WERI-Rb-1 (cell line): ENCODE measurements at regions not wholly inside any gene's neighbourhood (a gene's known extent, or its start where the extent isn't known, plus 50 kb on each side); places are given as distances from the start of the nearest gene placed in this dataset.

Source experiments
- DNase-seq: peaks from one replicate; pipeline ENCODE4 v3.0.0-alpha.2; 2020
- H3K27ac ChIP-seq: fragments of 250-450 bp; sonication (Bioruptor Pico); 2 replicates; pipeline ENCODE4 v1.5.1; 2020; ENCODE audit warnings: mild to moderate bottlenecking, moderate library complexity
- H3K27me3 ChIP-seq: fragments of 250-450 bp; sonication (Bioruptor Pico); 2 replicates; pipeline ENCODE4 v1.5.1; 2021; ENCODE audit warnings: mild to moderate bottlenecking, low read depth, moderate library complexity; ENCODE audit not compliant: insufficient read depth, severe bottlenecking
- H3K36me3 ChIP-seq: fragments of 250-450 bp; sonication (Bioruptor Pico); 2 replicates; pipeline ENCODE4 v1.5.1; 2020; ENCODE audit warnings: mild to moderate bottlenecking, moderate library complexity
- H3K4me3 ChIP-seq: 2 replicates; pipeline ENCODE4 v1.5.1; 2011; ENCODE audit warnings: low read depth, mild to moderate bottlenecking, control low read depth, low read length
- H3K9me3 ChIP-seq: fragments of 250-450 bp; sonication (Bioruptor Pico); 2 replicates; pipeline ENCODE4 v1.5.1; 2021; ENCODE audit warnings: mild to moderate bottlenecking, moderate library complexity; ENCODE audit not compliant: severe bottlenecking
- CTCF ChIP-seq: IDR thresholded peaks from 2 replicates; pipeline ENCODE4 v1.5.1; 2011; ENCODE audit warnings: low read depth, mild to moderate bottlenecking, control low read depth, inconsistent platforms, low read length

GRCh38 chr3:82743196-82743595, 981.8 kb upstream of the GBE1 start:
- DNase-seq = no peak
- TF ChIP-seq CTCF = no peak
- Histone ChIP-seq H3K27me3 (no peaks in the 10 kb centered on the region), H3K9me3 (no peaks in the 10 kb centered on the region), H3K27ac (no peak overlapping the region), H3K4me3 (no peak overlapping the region), H3K36me3 (no peaks in the 10 kb centered on the region)

- DNase-seq = no peak
- Histone ChIP-seq H3K36me3 (no peaks in the 10 kb centered on the region), H3K27ac (no peak overlapping the region), H3K27me3 (no peaks in the 10 kb centered on the region), H3K4me3 (no peak overlapping the region), H3K9me3 (no peaks in the 10 kb centered on the region)
- no peak for TF ChIP-seq CTCF
Observed at GRCh38 chr3:82741346-82741745, 979.9 kb upstream of the GBE1 start.

- no peak for TF ChIP-seq CTCF
- H3K27ac ChIP-seq = no peak overlapping the region
- no peaks in the 10 kb centered on the region for H3K36me3 ChIP-seq
- no peak for DNase-seq
- no peaks in the 10 kb centered on the region for H3K27me3 ChIP-seq
- no peak overlapping the region for H3K4me3 ChIP-seq
- H3K9me3 ChIP-seq = no peaks in the 10 kb centered on the region
Observed at GRCh38 chr3:82739390-82739789, 977.9 kb upstream of the GBE1 start.

GRCh38 chr3:82736696-82737277, 975.3 kb upstream of the GBE1 start:
- Histone ChIP-seq H3K9me3 (no peaks in the 10 kb centered on the region), H3K27ac (no peak overlapping the region), H3K4me3 (no peak overlapping the region), H3K36me3 (no peaks in the 10 kb centered on the region), H3K27me3 (no peaks in the 10 kb centered on the region)
- TF ChIP-seq CTCF = no peak
- no peak for DNase-seq

- no peak for TF ChIP-seq CTCF
- DNase-seq = no peak
Observed at GRCh38 chr3:82715091-82715856, 953.8 kb upstream of the GBE1 start.

GRCh38 chr3:82707035-82707434, 945.6 kb upstream of the GBE1 start:
- H3K9me3 ChIP-seq = no peaks in the 10 kb centered on the region
- no peak for DNase-seq
- H3K4me3 ChIP-seq = no peak overlapping the region
- TF ChIP-seq CTCF = 0 out of 2 replicates have a peak, but pooled peaks have one; percentile 10
- H3K27me3 ChIP-seq = no peaks in the 10 kb centered on the region
- H3K27ac ChIP-seq = no peak overlapping the region
- no peaks in the 10 kb centered on the region for H3K36me3 ChIP-seq

More at GRCh38 chr3:82715091-82715856, 953.8 kb upstream of the GBE1 start:
- H3K36me3 ChIP-seq = no peaks in the 10 kb centered on the region
- H3K27ac ChIP-seq = no peak overlapping the region
- no peak overlapping the region for H3K4me3 ChIP-seq
- no peaks in the 10 kb centered on the region for H3K27me3 ChIP-seq
- no peaks in the 10 kb centered on the region for H3K9me3 ChIP-seq
